Kidney (tissue), 13 donors: ENCODE measurements at regions not wholly inside any gene's neighbourhood (a gene's known extent, or its start where the extent isn't known, plus 50 kb on each side); places are given as distances from the start of the nearest gene placed in this dataset.

Experiments
- DNase-seq, 5 donors: peaks; one replicate each; pipeline ENCODE4 v3.0.0-alpha.2; 2013 to 2020
- FAIRE-seq: peaks from 2 replicates; lab custom pipeline; 2012; peaks lifted over from hg19 to GRCh38; lab: Jason Lieb, UNC
- H3K27ac ChIP-seq, 2 donors: one replicate each; pipeline ENCODE4 v1.7.0; 2013; ENCODE audit warnings: low read depth in 2 of 2, low read length in 2 of 2, inconsistent platforms in 1 of 2
- H3K27me3 ChIP-seq: one replicate; pipeline ENCODE4 v1.7.1; 2013; ENCODE audit warnings: low read length, inconsistent platforms; ENCODE audit not compliant: control insufficient read depth, insufficient read depth
- H3K36me3 ChIP-seq, 3 donors: one replicate each; pipeline versions ENCODE4 v1.7.0 to v1.7.1; 2013; ENCODE audit warnings: low read length in 3 of 3, control low read depth in 1 of 3, inconsistent platforms in 1 of 3; ENCODE audit not compliant: insufficient read depth in 3 of 3, control insufficient read depth in 2 of 3
- H3K4me1 ChIP-seq, 3 donors: one replicate each; pipeline versions ENCODE4 v1.7.0 to v1.7.1; 2013; ENCODE audit warnings: low read length in 3 of 3, inconsistent platforms in 1 of 3, low read depth in 1 of 3; ENCODE audit not compliant: control insufficient read depth in 2 of 3, insufficient read depth in 2 of 3
- H3K4me3 ChIP-seq, 3 donors: one replicate each; pipeline versions ENCODE4 v1.7.0 to v1.8.1; 2013; ENCODE audit warnings: low read length in 3 of 3, control low read depth in 1 of 3, inconsistent platforms in 1 of 3
- H3K9ac ChIP-seq, 3 donors: one replicate each; pipeline versions ENCODE4 v1.7.0 to v1.7.1; 2013; ENCODE audit warnings: low read length in 3 of 3, control low read depth in 1 of 3, inconsistent platforms in 1 of 3
- H3K9me3 ChIP-seq, 3 donors: one replicate each; pipeline versions ENCODE4 v1.7.0 to v1.7.1; 2013; ENCODE audit warnings: low read length in 3 of 3, control low read depth in 1 of 3, inconsistent platforms in 1 of 3; ENCODE audit not compliant: control insufficient read depth in 2 of 3, insufficient read depth in 1 of 3
- CTCF ChIP-seq: IDR thresholded peaks from 3 replicates; pipeline ENCODE4 v1.5.1; 2012; ENCODE audit warnings: mild to moderate bottlenecking, moderate library complexity, borderline replicate concordance; ENCODE audit not compliant: insufficient read depth; ENCODE audit errors: extremely low read depth
- intact Hi-C: fragments of 100-400 bp; cut with DNase I; formaldehyde crosslinking; loops from one replicate; pipeline ENCODE4 v1.11.1; 2022
- donor health status: control.
- donor health status: control.
- donor health status: control.
- donor health status: control.
- donor health status: control.
- donor health status: DM: yes; HTN: yes; CAD: no.
- donor health status: Normal renal cell carcinoma (clear cell type).

GRCh38 chr12:25714198-25714984, 161.3 kb upstream of the LMNTD1 start:
- intact Hi-C loops, result no loop called here
- H3K27me3 ChIP-seq, result no peaks in the 10 kb centered on the region
- FAIRE-seq (no peak), DNase-seq (no peak)
- TF ChIP-seq CTCF, result no peak
- peaks cover 0 to 9% (median 5%) of the 10 kb centered on the region in 3 donors for H3K9me3 ChIP-seq
- no peak overlapping the region for H3K27ac ChIP-seq
- no peak overlapping the region for H3K9ac ChIP-seq
- H3K36me3 ChIP-seq, result no peaks in the 10 kb centered on the region
- no peak overlapping the region for H3K4me3 ChIP-seq
- H3K4me1 ChIP-seq, result no peaks in the 10 kb centered on the region

GRCh38 chr12:25715102-25715501, 162.0 kb upstream of the LMNTD1 start:
- H3K4me1 ChIP-seq, result no peaks in the 10 kb centered on the region
- no peak for FAIRE-seq
- no peaks in the 10 kb centered on the region for H3K36me3 ChIP-seq
- intact Hi-C loops, result no loop called here
- DNase-seq, result no peak
- H3K4me3 ChIP-seq, result no peak overlapping the region
- no peaks in the 10 kb centered on the region for H3K27me3 ChIP-seq
- H3K9me3 ChIP-seq, result peaks cover 0 to 9% (median 5%) of the 10 kb centered on the region in 3 donors
- H3K9ac ChIP-seq, result no peak overlapping the region
- H3K27ac ChIP-seq, result no peak overlapping the region
- TF ChIP-seq CTCF, result no peak

GRCh38 chr12:25716842-25717241, 163.8 kb upstream of the LMNTD1 start:
- no peaks in the 10 kb centered on the region for H3K9me3 ChIP-seq
- no peak overlapping the region for H3K9ac ChIP-seq
- no peaks in the 10 kb centered on the region for H3K27me3 ChIP-seq
- no peak overlapping the region for H3K4me3 ChIP-seq
- no peak overlapping the region for H3K27ac ChIP-seq
- TF ChIP-seq CTCF, result no peak
- no peaks in the 10 kb centered on the region for H3K36me3 ChIP-seq
- DNase-seq, result peak in 1 of 5 donors; percentile 6
- no peak for FAIRE-seq
- no peaks in the 10 kb centered on the region for H3K4me1 ChIP-seq
- intact Hi-C loops, result no loop called here
